DMS79 treated with DMSO at 0.1 percent for 48 hours (cell line): ENCODE measurements at regions not wholly inside any gene's neighbourhood (a gene's known extent, or its start where the extent isn't known, plus 50 kb on each side); places are given as distances from the start of the nearest gene placed in this dataset.

ENCODE experiments used
- DNase-seq: peaks from one replicate; lab custom pipeline; 2025; lab: John Stamatoyannopoulos, UW

GRCh38 chr10:107616031-107616430, 451.5 kb upstream of the SORCS1 start:
- no peak for DNase-seq

DNA sequence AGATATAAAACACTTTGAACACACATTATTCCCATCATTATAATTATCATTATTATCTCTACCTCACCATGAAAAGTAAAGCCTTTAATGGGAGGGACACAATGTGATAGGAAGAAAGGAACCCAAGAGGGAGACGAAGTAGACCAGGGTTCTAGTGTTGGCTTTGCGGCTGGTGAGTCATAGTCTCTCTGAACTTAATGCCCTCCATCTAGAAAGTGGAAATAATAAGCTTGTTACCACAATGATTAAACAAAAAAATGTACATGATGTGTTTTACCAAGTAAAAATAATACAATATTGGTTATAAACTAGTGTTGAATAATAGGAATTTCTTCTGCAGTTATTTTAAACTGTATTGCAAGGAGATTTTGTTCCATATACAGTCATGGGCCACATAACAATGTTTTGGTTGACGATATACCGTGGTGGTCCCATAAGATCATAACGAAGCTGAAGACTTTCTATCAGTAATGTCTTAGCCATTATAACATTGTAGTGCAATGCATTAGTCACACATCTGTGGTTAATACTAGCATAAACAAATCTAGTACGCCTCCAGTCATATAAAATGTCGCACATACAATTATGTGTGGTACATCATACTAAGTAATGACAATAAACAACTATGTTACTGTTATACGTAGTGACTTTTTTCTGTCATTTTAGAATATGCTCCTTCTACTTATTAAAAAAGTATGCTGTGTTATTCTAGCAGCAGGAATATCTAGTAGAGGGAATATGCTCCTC, 450.6 kb upstream of the SORCS1 start:
- no peak for DNase-seq

GRCh38 chr10:107611115-107611514, 446.6 kb upstream of the SORCS1 start:
- DNase-seq, result no peak

- no peak for DNase-seq
Measured at GRCh38 chr10:107589081-107589480, 424.6 kb upstream of the SORCS1 start.

- no peak for DNase-seq
Measured at GRCh38 chr10:107585630-107586029, 421.1 kb upstream of the SORCS1 start.

DNA sequence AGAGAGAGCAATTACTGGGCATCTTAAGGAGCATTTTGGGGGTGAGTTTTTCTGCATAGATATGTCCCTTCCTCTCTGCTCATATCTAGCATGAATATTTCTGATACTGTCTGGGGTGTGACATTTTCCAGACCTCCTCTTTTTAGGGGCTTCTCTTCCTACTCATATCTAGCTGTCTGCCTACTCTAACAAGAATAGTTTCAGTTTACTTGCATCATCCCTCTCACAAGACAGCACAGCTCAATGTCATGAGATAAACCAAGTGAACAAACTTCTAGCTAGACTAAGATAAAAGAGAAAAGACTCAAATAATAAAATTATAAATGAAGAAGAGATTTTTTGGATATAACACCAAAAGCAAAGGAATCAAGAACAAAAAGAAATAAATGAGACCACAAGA, 419.5 kb upstream of the SORCS1 start:
- DNase-seq, result no peak

- no peak for DNase-seq
Measured at GRCh38 chr10:107579970-107580369, 415.5 kb upstream of the SORCS1 start.

DNA sequence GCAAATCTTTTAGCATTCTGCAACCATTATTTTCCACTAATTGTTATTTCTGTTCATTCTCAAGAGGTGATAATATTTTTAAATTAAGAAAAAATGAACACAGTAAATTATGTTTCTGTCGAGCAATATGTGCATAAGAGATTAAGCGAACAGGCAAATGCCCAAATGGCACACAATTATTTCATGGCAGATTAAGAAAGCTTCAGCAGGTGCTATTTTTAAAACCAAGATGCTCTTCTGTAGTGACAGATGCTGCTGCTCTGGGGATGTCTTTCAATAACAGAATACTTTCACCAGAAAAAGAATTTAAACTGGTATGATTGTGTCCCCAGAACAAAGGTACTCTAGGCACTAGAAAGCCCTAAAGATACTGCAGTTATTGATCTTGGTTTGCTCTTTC, 412.7 kb upstream of the SORCS1 start:
- DNase-seq, result no peak

- no peak for DNase-seq
Measured at GRCh38 chr10:107576746-107577145, 412.2 kb upstream of the SORCS1 start.

GRCh38 chr10:107565014-107565413, 400.5 kb upstream of the SORCS1 start:
- DNase-seq, result no peak

GRCh38 chr10:107561136-107561650, 396.7 kb upstream of the SORCS1 start:
- DNase-seq, result no peak

GRCh38 chr10:107557916-107558315, 393.4 kb upstream of the SORCS1 start:
- no peak for DNase-seq

DNA sequence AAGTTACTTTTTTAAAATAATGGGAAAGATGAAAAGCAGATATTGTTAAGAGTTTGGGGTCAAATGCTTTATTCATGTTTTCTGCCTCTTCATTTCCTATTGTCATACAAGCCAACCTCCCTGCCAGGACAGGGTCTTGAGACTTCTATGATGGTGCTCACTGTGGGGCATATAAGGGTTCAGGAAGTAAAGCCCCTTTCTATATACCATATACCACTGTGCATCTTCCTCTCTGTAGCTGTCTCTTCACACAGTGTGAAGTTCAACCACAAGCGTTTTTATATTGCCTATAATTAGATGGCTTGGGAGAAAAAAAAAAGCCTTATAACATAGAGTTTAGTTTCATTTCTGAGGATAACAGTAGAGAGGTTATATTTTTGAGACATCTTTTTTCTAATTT, 389.8 kb upstream of the SORCS1 start:
- no peak for DNase-seq

DNA sequence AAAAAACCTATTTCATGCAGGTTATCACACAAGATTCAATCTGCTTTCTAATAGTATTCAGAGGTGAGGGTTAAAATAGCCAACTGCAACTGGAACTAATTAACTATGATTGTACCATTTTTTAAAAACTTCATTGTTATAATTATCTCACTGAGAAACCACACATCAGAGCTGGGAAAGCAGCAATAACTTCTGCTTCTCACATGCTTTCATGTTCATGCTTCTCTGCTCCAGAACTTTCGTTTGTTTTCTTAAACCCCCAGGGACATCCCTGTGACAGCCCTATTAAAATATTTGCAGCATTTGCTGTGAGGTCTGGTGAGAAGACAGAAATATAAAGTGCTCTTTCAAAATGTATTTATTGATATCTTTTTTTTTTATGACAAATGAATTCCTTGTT, 389.0 kb upstream of the SORCS1 start:
- no peak for DNase-seq

GRCh38 chr10:107552963-107553362, 388.5 kb upstream of the SORCS1 start:
- DNase-seq, result no peak

- DNase-seq, result no peak
Measured at GRCh38 chr10:107548301-107548700, 383.8 kb upstream of the SORCS1 start.

DNA sequence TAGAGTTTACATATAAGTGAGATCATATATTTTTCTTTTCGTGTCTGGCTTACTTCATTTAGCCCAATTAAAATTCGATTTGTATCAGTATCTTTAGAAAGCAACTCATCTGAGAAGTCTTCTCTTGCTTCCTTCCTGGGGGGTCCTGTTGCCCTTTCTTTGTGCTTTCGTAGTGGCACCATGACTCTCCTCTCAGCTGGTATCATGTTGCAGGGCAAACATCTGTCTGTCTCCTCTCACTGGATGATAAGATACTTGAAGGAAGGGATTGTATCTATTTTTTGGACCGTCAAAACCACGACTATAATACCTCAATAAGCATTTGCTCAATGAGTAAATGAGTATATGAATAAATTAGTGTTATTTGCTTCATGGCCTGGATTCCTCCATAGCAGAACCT, 382.5 kb upstream of the SORCS1 start:
- DNase-seq, result no peak

DNA sequence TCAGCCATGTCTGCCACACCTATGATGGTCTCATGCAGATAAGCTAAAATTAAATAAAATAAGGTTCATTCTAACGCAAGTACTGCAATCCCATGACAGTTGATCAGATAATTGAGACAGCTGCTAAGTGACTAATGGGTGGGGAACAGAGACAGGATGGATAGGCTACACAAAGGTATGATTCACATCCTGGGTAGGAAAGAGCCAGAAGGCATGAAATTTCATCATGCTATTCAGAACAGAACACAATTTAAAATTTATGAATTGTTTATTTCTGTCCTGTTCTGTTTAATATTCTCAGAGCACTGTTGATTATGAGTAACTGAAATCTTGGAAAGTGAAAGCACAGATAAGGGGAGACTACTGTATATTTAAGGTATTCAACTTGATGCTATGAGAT, 381.8 kb upstream of the SORCS1 start:
- DNase-seq, result no peak

DNA sequence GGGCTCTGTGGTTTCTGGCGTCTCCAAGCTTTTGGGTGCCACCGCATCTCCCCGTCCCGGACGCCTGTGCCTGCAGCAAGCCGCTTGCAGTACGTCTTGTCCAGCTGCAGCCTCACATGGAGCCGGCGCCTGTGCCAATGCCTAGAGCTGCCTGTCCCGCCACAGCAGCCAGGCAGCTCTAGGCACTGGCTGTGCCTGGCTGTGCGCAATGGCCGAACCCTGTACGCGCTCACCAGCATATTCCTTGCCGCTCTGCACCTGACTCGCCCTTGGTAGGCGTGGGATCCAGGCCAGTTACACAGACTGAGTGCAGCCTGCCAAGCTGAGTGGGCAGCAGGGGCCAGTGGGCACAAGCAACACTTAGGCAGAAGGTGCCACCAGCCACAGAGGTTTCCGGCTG, 381.2 kb upstream of the SORCS1 start:
- no peak for DNase-seq

- no peak for DNase-seq
Measured at GRCh38 chr10:107544706-107545520, 380.4 kb upstream of the SORCS1 start.

DNA sequence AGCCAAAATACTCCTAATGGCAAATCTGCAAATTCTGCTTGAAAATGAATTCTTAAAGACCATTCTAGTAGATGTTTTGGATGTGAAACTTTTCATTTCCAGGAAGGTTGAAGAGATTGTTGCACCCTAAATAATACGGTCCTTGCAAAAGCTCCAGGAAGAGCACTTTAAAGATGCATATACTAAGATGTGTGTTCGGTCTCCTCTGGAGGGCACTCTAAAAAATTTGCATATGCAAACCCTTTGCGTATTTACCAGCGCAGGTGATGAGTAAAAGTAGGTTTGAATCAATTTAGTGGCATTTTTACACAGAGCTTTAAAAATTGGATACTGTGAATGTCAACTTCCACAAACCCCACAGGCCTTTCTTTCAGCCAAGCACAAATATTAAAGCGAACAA, 378.1 kb upstream of the SORCS1 start:
- DNase-seq, result no peak

DNA sequence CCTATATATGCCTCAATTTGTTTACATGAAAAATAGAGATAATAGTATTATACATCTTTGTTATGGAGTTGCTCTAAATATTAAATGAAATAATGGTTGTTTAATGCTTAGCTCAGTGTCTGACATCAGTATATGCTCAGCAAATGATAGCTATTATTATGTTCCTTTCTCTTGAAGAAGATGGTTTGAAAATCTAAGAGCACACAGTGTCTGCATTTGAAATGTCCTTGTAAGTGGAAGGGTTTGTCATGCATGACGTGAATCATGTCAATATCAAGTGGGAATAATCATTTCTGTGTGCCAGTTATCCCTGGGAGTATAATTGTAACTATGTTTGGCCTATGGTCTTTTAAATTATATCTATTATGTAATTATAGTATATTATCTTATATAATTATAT, 377.5 kb upstream of the SORCS1 start:
- DNase-seq, result no peak

DNA sequence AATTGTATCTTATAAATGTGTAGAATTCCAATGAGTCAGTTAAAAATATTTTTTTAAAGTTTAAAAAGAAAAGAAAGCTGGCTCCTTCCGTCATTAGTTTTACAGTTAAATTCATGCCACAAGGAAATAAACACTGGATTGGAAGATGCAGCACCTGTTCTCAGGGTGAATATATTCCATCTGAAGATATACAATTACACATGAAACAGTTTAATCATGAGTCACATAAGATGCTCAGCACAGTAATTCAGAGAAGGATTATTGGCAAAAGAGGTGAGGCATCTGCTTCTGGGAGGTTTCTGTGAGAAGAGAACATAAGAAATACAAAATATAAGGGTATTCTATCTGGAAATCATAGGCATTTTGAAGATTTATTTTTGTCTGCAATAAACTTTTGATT, 376.5 kb upstream of the SORCS1 start:
- no peak for DNase-seq
